Tibial nerve (tissue), 4 donors: ENCODE measurements at regions not wholly inside any gene's neighbourhood (a gene's known extent, or its start where the extent isn't known, plus 50 kb on each side); places are given as distances from the start of the nearest gene placed in this dataset.

Source experiments
- DNase-seq, 2 donors: peaks; one replicate each; pipeline ENCODE4 v3.0.0-alpha.2; 2019; ENCODE audit warnings: low spot score in 2 of 2
- H3K27ac ChIP-seq, 4 donors: fragments of 200-600 bp; sonication (generic) in 3 of 4; one replicate each; pipeline ENCODE4 v1.5.1; 2017 to 2019; ENCODE audit warnings: mild to moderate bottlenecking in 1 of 4
- H3K27me3 ChIP-seq, 2 donors: fragments of 200-600 bp; sonication (generic) in 1 of 2; one replicate each; pipeline versions ENCODE4 v1.5.1 to v1.6.0; 2017 to 2019
- H3K36me3 ChIP-seq, 3 donors: fragments of 200-600 bp; sonication (generic); one replicate each; pipeline ENCODE4 v1.5.1; 2018 to 2019
- H3K4me1 ChIP-seq, 4 donors: fragments of 200-600 bp; sonication (generic) in 3 of 4; one replicate each; pipeline ENCODE4 v1.5.1; 2017 to 2019
- H3K4me3 ChIP-seq, 4 donors: fragments of 200-600 bp; sonication (generic) in 3 of 4; one replicate each; pipeline ENCODE4 v1.5.1; 2017 to 2019; ENCODE audit warnings: mild to moderate bottlenecking in 1 of 4, moderate library complexity in 1 of 4
- H3K9me3 ChIP-seq, 4 donors: fragments of 200-600 bp; sonication (generic) in 3 of 4; one replicate each; pipeline ENCODE4 v1.5.1; 2017 to 2019
- CTCF ChIP-seq, 5 experiments: fragments of 200-600 bp in 3 of 5; fragments of 450-650 bp in 2 of 5; sonication (generic) in 3 of 5; IDR thresholded peaks; one replicate each; pipeline ENCODE4 v1.5.1; 2016 to 2019; ENCODE audit warnings: antibody characterized with exemption in 5 of 5, mild to moderate bottlenecking in 3 of 5, moderate library complexity in 2 of 5
- EP300 ChIP-seq, 2 donors: sonication (generic); formaldehyde crosslinking; IDR thresholded peaks; one replicate each; pipeline ENCODE4 v1.6.1; 2017; ENCODE audit warnings: antibody characterized with exemption in 2 of 2, mild to moderate bottlenecking in 1 of 2
- POLR2A ChIP-seq, 2 donors: fragments of 450-650 bp; IDR thresholded peaks; one replicate each; pipeline ENCODE4 v1.6.1; 2017; ENCODE audit warnings: antibody characterized with exemption in 2 of 2, mild to moderate bottlenecking in 2 of 2, moderate library complexity in 2 of 2
- WGBS, 2 donors: methylation state at CpG; one replicate each; pipeline ENCODE4 v1.1.5; 2018; 5-methylcytosine and 5-hydroxymethylcytosine counted together

- no peaks in the 10 kb centered on the region for H3K36me3 ChIP-seq
- H3K9me3 ChIP-seq = peaks cover 0 to 5% (median 0%) of the 10 kb centered on the region in 4 donors
- no peak overlapping the region for H3K4me3 ChIP-seq
- TF ChIP-seq POLR2A (IDR thresholded peaks at IDR 0.05) (no peak), EP300 (IDR thresholded peaks at IDR 0.05) (no peak), CTCF (IDR thresholded peaks at IDR 0.05) (no peak)
- H3K27me3 ChIP-seq = no peaks in the 10 kb centered on the region
- no peak overlapping the region for H3K27ac ChIP-seq
- no peak for DNase-seq
- H3K4me1 ChIP-seq = no peaks in the 10 kb centered on the region
- WGBS, 2 donors = 12 to 13% methylated on average over 2 of the region's 2 CpGs
Measured at GRCh38 chr7:136325578-136325977, 348.4 kb upstream of the MTPN start.

DNA sequence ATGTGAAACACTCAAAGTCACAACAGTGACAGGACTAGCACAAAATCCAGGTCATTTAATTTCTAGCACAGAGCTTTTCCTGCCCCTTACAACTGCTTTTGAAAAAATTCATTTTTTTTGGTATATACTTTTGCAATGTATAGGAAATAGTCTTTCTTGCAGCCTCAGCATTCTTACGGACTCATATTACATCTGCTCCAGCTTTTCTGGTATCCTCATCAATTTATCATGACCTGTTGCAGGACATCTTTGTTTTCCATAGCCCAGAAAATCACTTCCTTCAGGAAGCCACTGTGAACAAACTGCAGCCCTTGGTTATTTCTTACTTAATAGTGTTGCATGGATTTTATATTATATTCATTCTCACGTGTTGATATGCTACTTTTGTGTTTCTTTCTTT, 347.9 kb upstream of the MTPN start:
- WGBS, 2 donors = 10 to 30% methylated on average over 2 of the region's 2 CpGs
- no peak for DNase-seq
- no peaks in the 10 kb centered on the region for H3K4me1 ChIP-seq
- H3K27me3 ChIP-seq = no peaks in the 10 kb centered on the region
- H3K4me3 ChIP-seq = no peak overlapping the region
- TF ChIP-seq POLR2A (IDR thresholded peaks at IDR 0.05) = no peak
- TF ChIP-seq EP300 (IDR thresholded peaks at IDR 0.05) = no peak
- no peak for TF ChIP-seq CTCF (IDR thresholded peaks at IDR 0.05)
- H3K9me3 ChIP-seq = peaks cover 0 to 9% (median 0%) of the 10 kb centered on the region in 4 donors
- no peaks in the 10 kb centered on the region for H3K36me3 ChIP-seq
- no peak overlapping the region for H3K27ac ChIP-seq

GRCh38 chr7:136324073-136324704, 347.0 kb upstream of the MTPN start:
- Histone ChIP-seq H3K4me1 (no peaks in the 10 kb centered on the region), H3K36me3 (no peaks in the 10 kb centered on the region), H3K4me3 (no peak overlapping the region), H3K27me3 (no peaks in the 10 kb centered on the region), H3K27ac (no peak overlapping the region), H3K9me3 (peaks cover 0 to 9% (median 0%) of the 10 kb centered on the region in 4 donors)
- DNase-seq = no peak
- TF ChIP-seq POLR2A (IDR thresholded peaks at IDR 0.05) (no peak), EP300 (IDR thresholded peaks at IDR 0.05) (no peak), CTCF (IDR thresholded peaks at IDR 0.05) (no peak)
- WGBS, 2 donors = 45 to 52% methylated on average over 4 of the region's 4 CpGs

DNA sequence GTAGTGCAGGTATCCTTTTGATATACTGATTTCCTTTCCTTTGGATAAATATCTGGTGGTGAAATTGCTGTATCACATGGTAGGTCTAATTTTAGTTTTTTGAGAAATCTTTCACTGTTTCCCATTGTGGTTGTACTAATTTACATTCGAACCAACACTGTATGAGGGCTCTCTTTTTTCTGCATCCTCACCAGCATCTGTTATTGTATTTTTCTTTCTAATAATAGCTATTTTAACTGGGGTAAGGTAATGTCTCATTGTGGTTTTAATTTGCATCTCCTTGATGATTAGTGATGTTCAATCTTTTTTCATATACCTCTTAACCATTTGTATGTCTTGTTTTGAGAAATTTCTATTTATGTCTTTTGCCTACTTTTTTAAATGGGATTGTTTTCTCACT, 335.4 kb upstream of the MTPN start:
- TF ChIP-seq CTCF (IDR thresholded peaks at IDR 0.05) = no peak
- no peak for TF ChIP-seq POLR2A (IDR thresholded peaks at IDR 0.05)
- no peak for TF ChIP-seq EP300 (IDR thresholded peaks at IDR 0.05)
- H3K4me3 ChIP-seq = no peak overlapping the region
- DNase-seq = no peak
- H3K36me3 ChIP-seq = no peaks in the 10 kb centered on the region
- H3K27me3 ChIP-seq = no peaks in the 10 kb centered on the region
- WGBS, 2 donors = 64 to 70% methylated on average over 1 of the region's 1 CpG
- H3K27ac ChIP-seq = no peak overlapping the region
- peaks cover 0 to 39% (median 3%) of the 10 kb centered on the region in 4 donors for H3K9me3 ChIP-seq
- no peaks in the 10 kb centered on the region for H3K4me1 ChIP-seq

DNA sequence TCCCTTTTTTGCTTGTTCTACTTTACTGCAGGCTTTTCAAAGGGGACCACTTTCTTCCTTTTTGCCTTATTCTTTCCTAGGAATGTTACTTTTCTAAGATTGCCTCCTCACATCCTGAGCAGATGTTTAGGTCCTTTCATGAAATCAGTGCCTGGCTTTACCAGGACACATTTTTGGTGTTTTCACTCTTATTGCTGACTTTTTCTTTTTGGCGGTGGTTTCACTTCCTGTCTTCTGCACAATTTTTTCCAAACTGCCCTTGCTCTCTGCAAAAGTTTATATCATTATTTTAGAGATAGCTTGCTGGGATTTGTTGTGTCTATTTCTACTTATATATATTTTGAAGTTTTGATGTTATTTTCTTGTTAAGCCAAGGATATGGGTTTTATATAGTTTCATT, 332.2 kb upstream of the MTPN start:
- TF ChIP-seq EP300 (IDR thresholded peaks at IDR 0.05) (no peak), CTCF (IDR thresholded peaks at IDR 0.05) (no peak), POLR2A (IDR thresholded peaks at IDR 0.05) (no peak)
- no peak for DNase-seq
- Histone ChIP-seq H3K36me3 (no peaks in the 10 kb centered on the region), H3K4me3 (no peak overlapping the region), H3K27ac (no peak overlapping the region), H3K4me1 (no peaks in the 10 kb centered on the region), H3K27me3 (no peaks in the 10 kb centered on the region), H3K9me3 (peaks cover 0 to 21% (median 3%) of the 10 kb centered on the region in 4 donors)
- WGBS, 2 donors = 62 to 79% methylated on average over 1 of the region's 1 CpG
